ENCODE measurements at regions not wholly inside any gene's neighbourhood (a gene's known extent, or its start where the extent isn't known, plus 50 kb on each side); places are given as distances from the start of the nearest gene placed in this dataset.

GRCh38 chr11:116287866-116288265 lies 484.9 kb downstream of the BUD13 start:
- DNase-seq (ENCODE audit: low spot score): no peak
- no peak for TF ChIP-seq CTCF (conservative IDR thresholded peaks at IDR 0.05; ENCODE audit: low read depth)
- H3K27ac ChIP-seq: no peak overlapping the region
- ChIA-PET POLR2A (ENCODE audit: low non-redundant PET) (no interaction called here), CTCF (interaction anchor here (0.6 kb wide), 1 partner anchor 367 kb away, joined by 4 read pairs; no protein-coding TSS in a partner anchor)

GRCh38 chr11:116285026-116285425 lies 487.8 kb downstream of the BUD13 start:
- no peak overlapping the region for H3K27ac ChIP-seq
- ChIA-PET CTCF (no interaction called here), POLR2A (ENCODE audit: low non-redundant PET) (no interaction called here)
- no peak for DNase-seq (ENCODE audit: low spot score)
- TF ChIP-seq CTCF (conservative IDR thresholded peaks at IDR 0.05; ENCODE audit: low read depth): no peak

- no peak overlapping the region for H3K27ac ChIP-seq
- DNase-seq (ENCODE audit: low spot score): no peak
- ChIA-PET POLR2A (ENCODE audit: low non-redundant PET) (no interaction called here), CTCF (no interaction called here)
- TF ChIP-seq CTCF (conservative IDR thresholded peaks at IDR 0.05; ENCODE audit: low read depth): no peak
Observed at GRCh38 chr11:116283300-116283699, 489.5 kb downstream of the BUD13 start.

- no peak for DNase-seq (ENCODE audit: low spot score)
- CTCF ChIA-PET: interaction anchor here (0.7 kb wide), 1 partner anchor 1047 kb away, joined by 3 read pairs; no protein-coding TSS in a partner anchor
- POLR2A ChIA-PET (ENCODE audit: low non-redundant PET): no interaction called here
- TF ChIP-seq CTCF (conservative IDR thresholded peaks at IDR 0.05; ENCODE audit: low read depth): no peak
- no peak overlapping the region for H3K27ac ChIP-seq
Observed at GRCh38 chr11:116282481-116282880, 490.3 kb downstream of the BUD13 start.

GRCh38 chr11:116281173-116282160 lies 491.3 kb downstream of the BUD13 start:
- POLR2A ChIA-PET (ENCODE audit: low non-redundant PET): no interaction called here
- H3K27ac ChIP-seq: no peak overlapping the region
- TF ChIP-seq CTCF (conservative IDR thresholded peaks at IDR 0.05; ENCODE audit: low read depth): no peak
- CTCF ChIA-PET: interaction anchor here (0.6 to 0.9 kb wide), 5 partner anchors 50 to 1871 kb away, joined by 3 to 8 read pairs (median 4); no protein-coding TSS in a partner anchor
- DNase-seq (ENCODE audit: low spot score): no peak

- TF ChIP-seq CTCF (conservative IDR thresholded peaks at IDR 0.05; ENCODE audit: low read depth): no peak
- ChIA-PET POLR2A (ENCODE audit: low non-redundant PET) (no interaction called here), CTCF (no interaction called here)
- no peak for DNase-seq (ENCODE audit: low spot score)
- H3K27ac ChIP-seq: no peak overlapping the region
Observed at GRCh38 chr11:116279511-116279910, 493.3 kb downstream of the BUD13 start.
